H9 (cell line): ENCODE measurements at regions not wholly inside any gene's neighbourhood (a gene's known extent, or its start where the extent isn't known, plus 50 kb on each side); places are given as distances from the start of the nearest gene placed in this dataset.

ENCODE experiments used
- DNase-seq: peaks from one replicate; pipeline ENCODE4 v3.0.0-alpha.2; 2017
- H2AFZ ChIP-seq: one replicate; pipeline ENCODE4 v1.6.1; 2013; ENCODE audit warnings: mild to moderate bottlenecking, low read length, control low read depth, moderate library complexity
- H2AK5ac ChIP-seq: 2 replicates; pipeline ENCODE4 v1.6.1; 2013; ENCODE audit warnings: low read length, control low read depth, mixed read lengths; ENCODE audit not compliant: insufficient read length
- H2BK120ac ChIP-seq: one replicate; pipeline ENCODE4 v1.6.1; 2013; ENCODE audit warnings: low read depth, mild to moderate bottlenecking, low read length, control low read depth, inconsistent platforms; ENCODE audit not compliant: poor library complexity, severe bottlenecking
- H2BK12ac ChIP-seq: 2 replicates; pipeline ENCODE4 v1.6.1; 2013; ENCODE audit warnings: low read length, control low read depth, mixed read lengths, low read depth; ENCODE audit not compliant: insufficient read length
- H2BK15ac ChIP-seq: 2 replicates; pipeline ENCODE4 v1.6.1; 2013; ENCODE audit warnings: low read depth, low read length, control low read depth
- H2BK20ac ChIP-seq: one replicate; pipeline ENCODE4 v1.6.1; 2013; ENCODE audit warnings: low read depth, mild to moderate bottlenecking, low read length, control low read depth, inconsistent platforms; ENCODE audit not compliant: poor library complexity, severe bottlenecking
- H2BK5ac ChIP-seq: 2 replicates; pipeline ENCODE4 v1.6.1; 2013; ENCODE audit warnings: low read length, control low read depth, mixed read lengths; ENCODE audit not compliant: insufficient read length
- H3K14ac ChIP-seq: 2 replicates; pipeline ENCODE4 v1.6.1; 2013; ENCODE audit warnings: low read length, control low read depth; ENCODE audit not compliant: insufficient read depth
- H3K18ac ChIP-seq: 2 replicates; pipeline ENCODE4 v1.6.1; 2013; ENCODE audit warnings: low read depth, mild to moderate bottlenecking, mixed read lengths, low read length, control low read depth; ENCODE audit not compliant: insufficient read length
- H3K23ac ChIP-seq: 2 replicates; pipeline ENCODE4 v1.6.1; 2013; ENCODE audit warnings: low read length, control low read depth, mixed read lengths, low read depth; ENCODE audit not compliant: insufficient read length
- H3K23me2 ChIP-seq: 2 replicates; pipeline ENCODE4 v1.6.1; 2013; ENCODE audit warnings: low read depth, mild to moderate bottlenecking, mixed read lengths, low read length, control low read depth; ENCODE audit not compliant: insufficient read length, poor library complexity, severe bottlenecking
- H3K27ac ChIP-seq: 2 replicates; pipeline ENCODE4 v1.5.1; 2013; ENCODE audit warnings: low read length, control low read depth, mixed read lengths, low read depth; ENCODE audit not compliant: insufficient read length
- H3K27me3 ChIP-seq: 2 replicates; pipeline ENCODE4 v1.6.1; 2013; ENCODE audit warnings: low read length, control low read depth, inconsistent platforms; ENCODE audit not compliant: insufficient read depth
- H3K4ac ChIP-seq: 2 replicates; pipeline ENCODE4 v1.6.1; 2013; ENCODE audit warnings: low read depth, mild to moderate bottlenecking, control low read depth, inconsistent platforms, low read length, moderate library complexity
- H3K4me1 ChIP-seq: 2 replicates; pipeline ENCODE4 v1.6.1; 2013; ENCODE audit warnings: low read length, control low read depth, inconsistent platforms; ENCODE audit not compliant: insufficient read depth
- H3K4me2 ChIP-seq: 2 replicates; pipeline ENCODE4 v1.6.1; 2013; ENCODE audit warnings: low read length, control low read depth, mixed read lengths; ENCODE audit not compliant: insufficient read length, insufficient read depth
- H3K56ac ChIP-seq: 2 replicates; pipeline ENCODE4 v1.6.1; 2013; ENCODE audit warnings: low read depth, mild to moderate bottlenecking, mixed read lengths, low read length, control low read depth; ENCODE audit not compliant: insufficient read length
- H3K79me1 ChIP-seq: 2 replicates; pipeline ENCODE4 v1.6.1; 2013; ENCODE audit warnings: low read depth, mild to moderate bottlenecking, moderate library complexity, low read length, control low read depth, inconsistent platforms; ENCODE audit not compliant: insufficient read depth, poor library complexity, severe bottlenecking
- H3K79me2 ChIP-seq: 2 replicates; pipeline ENCODE4 v1.6.1; 2013; ENCODE audit warnings: low read length, control low read depth, inconsistent platforms; ENCODE audit not compliant: insufficient read depth
- H3K9ac ChIP-seq: 2 replicates; pipeline ENCODE4 v1.6.1; 2013; ENCODE audit warnings: low read length, control low read depth, mixed read lengths; ENCODE audit not compliant: insufficient read length; ENCODE audit errors: extremely low read depth
- H3K9me3 ChIP-seq: one replicate; pipeline ENCODE4 v1.6.1; 2013; ENCODE audit warnings: low read depth, low read length, inconsistent platforms; ENCODE audit not compliant: control insufficient read depth
- H3T11ph ChIP-seq: one replicate; pipeline ENCODE4 v1.6.1; 2013; ENCODE audit warnings: mild to moderate bottlenecking, low read length, control low read depth, inconsistent platforms
- H4K20me1 ChIP-seq: one replicate; pipeline ENCODE4 v1.6.1; 2013; ENCODE audit not compliant: control insufficient read depth, insufficient read length, insufficient read depth
- H4K5ac ChIP-seq: 2 replicates; pipeline ENCODE4 v1.6.1; 2013; ENCODE audit warnings: low read depth, mild to moderate bottlenecking, mixed read lengths, low read length, control low read depth; ENCODE audit not compliant: insufficient read length
- H4K8ac ChIP-seq: replicated peaks from 2 replicates; pipeline ENCODE4 v1.6.1; 2013; ENCODE audit warnings: low read length, control low read depth, mixed read lengths, low read depth; ENCODE audit not compliant: insufficient read length
- H4K91ac ChIP-seq: 2 replicates; pipeline ENCODE4 v1.6.1; 2013; ENCODE audit warnings: low read depth, mild to moderate bottlenecking, moderate library complexity, mixed read lengths, low read length, control low read depth; ENCODE audit not compliant: insufficient read length
- H3K27ac Mint-ChIP-seq, 3 experiments: 2 replicates in 2 of 3; 3 replicates in 1 of 3; pipeline ENCODE4 v1.8.0; 2020 to 2021; ENCODE audit warnings: mixed read lengths in 3 of 3, mild to moderate bottlenecking in 1 of 3, moderate library complexity in 1 of 3
- H3K27me3 Mint-ChIP-seq: 2 replicates; pipeline ENCODE4 v1.8.0; 2021; ENCODE audit warnings: low read depth, mild to moderate bottlenecking, moderate library complexity, mixed read lengths
- H3K36me3 Mint-ChIP-seq, 3 experiments: 2 replicates in 2 of 3; 3 replicates in 1 of 3; pipeline ENCODE4 v1.8.0; 2020 to 2021; ENCODE audit warnings: low read depth in 3 of 3, mixed read lengths in 3 of 3; ENCODE audit not compliant: insufficient read depth in 1 of 3
- H3K4me1 Mint-ChIP-seq, 2 experiments: 2 replicates each; pipeline ENCODE4 v1.8.0; 2020; ENCODE audit warnings: mixed read lengths in 2 of 2
- H3K4me3 Mint-ChIP-seq, 2 experiments: 2 replicates in 1 of 2; 3 replicates in 1 of 2; pipeline ENCODE4 v1.8.0; 2020 to 2021; ENCODE audit warnings: mild to moderate bottlenecking in 2 of 2, mixed read lengths in 2 of 2, moderate library complexity in 1 of 2
- H3K9me3 Mint-ChIP-seq, 2 experiments: 2 replicates in 1 of 2; 3 replicates in 1 of 2; pipeline ENCODE4 v1.8.0; 2020; ENCODE audit warnings: mild to moderate bottlenecking in 2 of 2, mixed read lengths in 2 of 2, moderate library complexity in 1 of 2
- WGBS: extraction: QIAGEN DNeasy Blood & Tissue Kit; methylation state at CpG from one replicate; pipeline ENCODE4 v1.1.7; 2013; ENCODE audit warnings: missing lambda C conversion rate, low lambda C conversion rate, mixed read lengths; ENCODE audit not compliant: insufficient read length; ENCODE audit errors: extremely low coverage; 5-methylcytosine and 5-hydroxymethylcytosine counted together
- TF ChIP-seq, protein P1 (sequence below): fragments of 200-600 bp; sonication (generic); conservative IDR thresholded peaks from 3 replicates; pipeline ENCODE4 v1.8.0; 2021; ENCODE audit warnings: antibody characterized with exemption, mild to moderate bottlenecking

DNA sequence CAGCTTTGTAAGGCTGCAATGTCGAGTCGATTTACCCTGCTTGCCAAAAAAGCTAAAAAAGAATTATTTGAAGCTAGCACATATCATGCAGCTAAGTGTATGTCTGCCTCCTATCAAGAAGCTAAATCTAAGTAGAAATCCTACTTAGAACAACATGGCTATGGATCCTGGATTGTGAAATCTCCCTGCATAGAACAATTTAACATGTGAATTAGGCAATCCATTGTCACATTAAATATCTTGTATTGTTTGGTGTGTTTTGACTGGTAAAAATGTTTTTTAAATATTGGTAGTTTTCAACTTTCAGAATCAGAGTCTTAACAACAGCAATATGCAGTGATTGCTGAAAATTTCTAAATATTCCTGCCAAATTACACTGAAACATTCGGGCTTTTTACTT, 73.3 kb downstream of the SKIDA1 start:
- H3K79me1 ChIP-seq = no peaks in the 10 kb centered on the region
- Mint-ChIP-seq H3K36me3 (peaks cover 0 to under 1% (median 0%) of the 10 kb centered on the region in 3 experiments; a peak in 2 of 7 replicates), H3K4me3 (no peak overlapping the region), H3K27me3 (no peaks in the 10 kb centered on the region), H3K4me1 (peaks cover 9 to 10% of the 10 kb centered on the region in 2 experiments), H3K9me3 (peaks cover 0 to 3% of the 10 kb centered on the region in 2 experiments; a peak in 2 of 5 replicates), H3K27ac (0 out of 7 replicates have a peak overlapping the region, but pooled peaks of 1 of the 3 experiments have one; percentile 49)
- no peak overlapping the region for H2AFZ ChIP-seq
- H2BK5ac ChIP-seq = no peak overlapping the region
- no peak overlapping the region for H3K9ac ChIP-seq
- TF ChIP-seq, protein P1, sequence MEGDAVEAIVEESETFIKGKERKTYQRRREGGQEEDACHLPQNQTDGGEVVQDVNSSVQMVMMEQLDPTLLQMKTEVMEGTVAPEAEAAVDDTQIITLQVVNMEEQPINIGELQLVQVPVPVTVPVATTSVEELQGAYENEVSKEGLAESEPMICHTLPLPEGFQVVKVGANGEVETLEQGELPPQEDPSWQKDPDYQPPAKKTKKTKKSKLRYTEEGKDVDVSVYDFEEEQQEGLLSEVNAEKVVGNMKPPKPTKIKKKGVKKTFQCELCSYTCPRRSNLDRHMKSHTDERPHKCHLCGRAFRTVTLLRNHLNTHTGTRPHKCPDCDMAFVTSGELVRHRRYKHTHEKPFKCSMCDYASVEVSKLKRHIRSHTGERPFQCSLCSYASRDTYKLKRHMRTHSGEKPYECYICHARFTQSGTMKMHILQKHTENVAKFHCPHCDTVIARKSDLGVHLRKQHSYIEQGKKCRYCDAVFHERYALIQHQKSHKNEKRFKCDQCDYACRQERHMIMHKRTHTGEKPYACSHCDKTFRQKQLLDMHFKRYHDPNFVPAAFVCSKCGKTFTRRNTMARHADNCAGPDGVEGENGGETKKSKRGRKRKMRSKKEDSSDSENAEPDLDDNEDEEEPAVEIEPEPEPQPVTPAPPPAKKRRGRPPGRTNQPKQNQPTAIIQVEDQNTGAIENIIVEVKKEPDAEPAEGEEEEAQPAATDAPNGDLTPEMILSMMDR = no peak
- no peak overlapping the region for H3K4ac ChIP-seq
- H4K20me1 ChIP-seq = no peaks in the 10 kb centered on the region
- whole genome bisulfite sequencing = no CpG with 5 or more reads among the region's 3 CpGs
- H4K5ac ChIP-seq = no peak overlapping the region
- H3T11ph ChIP-seq = no peak overlapping the region
- H3K23me2 ChIP-seq = no peaks in the 10 kb centered on the region
- no peak overlapping the region for H2BK120ac ChIP-seq
- no peaks in the 10 kb centered on the region for H3K27me3 ChIP-seq
- no peak overlapping the region for H3K23ac ChIP-seq
- no peak overlapping the region for H3K14ac ChIP-seq
- H3K18ac ChIP-seq = no peak overlapping the region
- no peak overlapping the region for H2BK20ac ChIP-seq
- H3K4me2 ChIP-seq = no peak overlapping the region
- no peak overlapping the region for H2BK15ac ChIP-seq
- no peak overlapping the region for H4K91ac ChIP-seq
- no peak for DNase-seq
- H4K8ac ChIP-seq = no peak overlapping the region
- no peak overlapping the region for H2AK5ac ChIP-seq
- no peaks in the 10 kb centered on the region for H3K4me1 ChIP-seq
- H3K79me2 ChIP-seq = no peaks in the 10 kb centered on the region
- no peak overlapping the region for H2BK12ac ChIP-seq
- no peaks in the 10 kb centered on the region for H3K9me3 ChIP-seq
- no peak overlapping the region for H3K56ac ChIP-seq
- H3K27ac ChIP-seq = no peak overlapping the region
